Endothelial cell of umbilical vein (primary cell): ENCODE measurements at regions not wholly inside any gene's neighbourhood (a gene's known extent, or its start where the extent isn't known, plus 50 kb on each side); places are given as distances from the start of the nearest gene placed in this dataset.

Experiments used
- EZH2 ChIP-seq: IDR thresholded peaks from 2 replicates; pipeline ENCODE4 v1.6.1; 2012; ENCODE audit warnings: borderline replicate concordance, low read depth, mild to moderate bottlenecking, moderate library complexity, low read length, inconsistent platforms; ENCODE audit not compliant: severe bottlenecking
- MYC ChIP-seq: IDR thresholded peaks from one replicate; pipeline ENCODE4 v1.6.1; 2011; ENCODE audit warnings: mild to moderate bottlenecking, low read depth, low read length
- POLR2A ChIP-seq: IDR thresholded peaks from 2 replicates; pipeline ENCODE4 v1.6.1; 2012; ENCODE audit warnings: low read depth, mild to moderate bottlenecking, control low read depth, low read length
- POLR2AphosphoS5 ChIP-seq: IDR thresholded peaks from 2 replicates; pipeline ENCODE4 v1.6.1; 2012; ENCODE audit warnings: low read depth, mild to moderate bottlenecking, control low read depth, low read length, moderate library complexity; ENCODE audit not compliant: insufficient read depth
- TF ChIP-seq, protein P1 (sequence below), 2 donors: IDR thresholded peaks; 1 replicate in 1 of 2; 2 replicates in 1 of 2; pipeline ENCODE4 v1.5.1; 2011; ENCODE audit warnings: low read length in 2 of 2, mild to moderate bottlenecking in 2 of 2, moderate library complexity in 2 of 2, control low read depth in 1 of 2, inconsistent platforms in 1 of 2, low read depth in 1 of 2; ENCODE audit not compliant: insufficient read depth in 1 of 2; ENCODE audit errors: extremely low read depth in 1 of 2

DNA sequence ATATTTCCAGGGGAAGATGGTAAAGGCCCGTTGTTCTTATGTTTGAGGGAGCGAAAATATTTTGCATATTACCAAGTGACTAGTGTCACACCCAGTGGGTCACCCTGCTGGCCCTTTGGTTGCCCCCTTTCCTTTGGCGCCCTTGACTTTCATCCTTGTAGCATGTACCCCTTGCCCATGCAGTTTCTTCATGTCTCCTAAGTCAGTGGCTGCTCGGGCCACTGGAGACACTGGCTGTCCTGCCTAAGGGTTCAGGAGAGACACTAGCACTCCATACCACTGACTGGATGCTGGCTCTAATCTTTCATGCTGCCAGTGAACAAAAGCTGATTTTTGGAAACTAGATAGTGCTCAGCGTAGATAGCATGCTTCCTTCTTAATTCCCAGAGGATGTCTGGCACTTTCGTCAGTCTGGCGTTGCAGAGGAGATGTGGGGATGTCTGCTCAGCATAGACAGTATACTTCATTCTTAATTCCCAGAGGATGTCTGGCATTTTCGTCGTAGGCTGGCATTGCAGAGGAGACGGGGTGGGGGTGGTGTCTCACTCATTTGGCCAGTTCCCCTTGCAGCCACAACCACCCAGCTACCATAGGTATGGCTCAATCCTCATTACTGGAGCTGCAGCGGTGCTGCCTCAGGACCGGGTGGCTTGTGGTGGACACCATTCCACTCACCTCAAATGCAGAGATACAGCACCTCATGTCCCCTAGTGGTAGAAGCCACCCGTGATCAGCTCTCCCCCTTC, 770.9 kb upstream of the TPTE start:
- TF ChIP-seq, protein P1, sequence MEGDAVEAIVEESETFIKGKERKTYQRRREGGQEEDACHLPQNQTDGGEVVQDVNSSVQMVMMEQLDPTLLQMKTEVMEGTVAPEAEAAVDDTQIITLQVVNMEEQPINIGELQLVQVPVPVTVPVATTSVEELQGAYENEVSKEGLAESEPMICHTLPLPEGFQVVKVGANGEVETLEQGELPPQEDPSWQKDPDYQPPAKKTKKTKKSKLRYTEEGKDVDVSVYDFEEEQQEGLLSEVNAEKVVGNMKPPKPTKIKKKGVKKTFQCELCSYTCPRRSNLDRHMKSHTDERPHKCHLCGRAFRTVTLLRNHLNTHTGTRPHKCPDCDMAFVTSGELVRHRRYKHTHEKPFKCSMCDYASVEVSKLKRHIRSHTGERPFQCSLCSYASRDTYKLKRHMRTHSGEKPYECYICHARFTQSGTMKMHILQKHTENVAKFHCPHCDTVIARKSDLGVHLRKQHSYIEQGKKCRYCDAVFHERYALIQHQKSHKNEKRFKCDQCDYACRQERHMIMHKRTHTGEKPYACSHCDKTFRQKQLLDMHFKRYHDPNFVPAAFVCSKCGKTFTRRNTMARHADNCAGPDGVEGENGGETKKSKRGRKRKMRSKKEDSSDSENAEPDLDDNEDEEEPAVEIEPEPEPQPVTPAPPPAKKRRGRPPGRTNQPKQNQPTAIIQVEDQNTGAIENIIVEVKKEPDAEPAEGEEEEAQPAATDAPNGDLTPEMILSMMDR (IDR thresholded peaks at IDR 0.05; ENCODE audit: extremely low read depth in 1 of 2, insufficient read depth in 1 of 2, low read depth in 1 of 2, low read length in 2 of 2): no peak
- no peak for TF ChIP-seq POLR2AphosphoS5
- TF ChIP-seq POLR2A: no peak
- no peak for TF ChIP-seq EZH2
- TF ChIP-seq MYC: no peak
